IMR-90 (cell line): ENCODE measurements at regions not wholly inside any gene's neighbourhood (a gene's known extent, or its start where the extent isn't known, plus 50 kb on each side); places are given as distances from the start of the nearest gene placed in this dataset.
A peak's percentile ranks its signal among the peaks of the same experiment; 100 is the strongest.

Source experiments
- ATAC-seq: fragments of 200-7000 bp; cut with Tn5 transposase; 2 replicates; pipeline ENCODE4 v1.9.1; 2020; ENCODE audit warnings: low read depth, mild to moderate bottlenecking, moderate library complexity
- BruUV-seq: library from RNA; stranded (reverse); fragments of 400-500 nt; replicated peaks from 2 replicates; lab custom pipeline; 2021; lab: Mats Ljungman, UMichigan
- CTCF ChIA-PET: fragments of 300-600 bp; formaldehyde crosslinking; extraction: SDS; loops from one replicate; lab custom pipeline; 2021; ENCODE audit warnings: antibody characterized with exemption; lab: Yijun Ruan, JAX
- POLR2A ChIA-PET: fragments of 300-600 bp; sonication (Branson Sonifier 250); formaldehyde crosslinking; loops from one replicate; lab custom pipeline; 2022; ENCODE audit warnings: antibody characterized with exemption; ENCODE audit not compliant: unreplicated experiment; lab: Charles Lee
- DNase-seq: peaks from one replicate; pipeline ENCODE4 v3.0.0; 2013
- H2AFZ ChIP-seq: replicated peaks from 2 replicates; pipeline ENCODE3; 2013; ENCODE audit warnings: low read length, mild to moderate bottlenecking; ENCODE audit not compliant: poor library complexity
- H2AK5ac ChIP-seq: 2 replicates; pipeline ENCODE4 v1.6.1; 2013; ENCODE audit warnings: low read depth, low read length, inconsistent platforms
- H2AK9ac ChIP-seq: replicated peaks from 2 replicates; pipeline ENCODE3; 2013; ENCODE audit warnings: mild to moderate bottlenecking, low read depth, low read length, moderate library complexity; ENCODE audit not compliant: poor library complexity
- H2BK120ac ChIP-seq: 2 replicates; pipeline ENCODE4 v1.6.1; 2013; ENCODE audit warnings: low read depth, low read length, inconsistent platforms
- H2BK15ac ChIP-seq: 3 replicates; pipeline ENCODE4 v1.6.1; 2013; ENCODE audit warnings: low read depth, low read length, inconsistent platforms
- H2BK20ac ChIP-seq: 2 replicates; pipeline ENCODE4 v1.6.1; 2013; ENCODE audit warnings: low read depth, mild to moderate bottlenecking, inconsistent platforms, low read length, moderate library complexity
- H2BK5ac ChIP-seq: 2 replicates; pipeline ENCODE4 v1.6.1; 2013; ENCODE audit warnings: mild to moderate bottlenecking, low read depth, low read length, inconsistent platforms; ENCODE audit not compliant: poor library complexity, severe bottlenecking
- H3K14ac ChIP-seq: replicated peaks from 2 replicates; pipeline ENCODE4 v1.6.1; 2013; ENCODE audit warnings: low read depth, low read length, inconsistent platforms
- H3K18ac ChIP-seq: 2 replicates; pipeline ENCODE4 v1.6.1; 2013; ENCODE audit warnings: low read depth, low read length, control low read depth
- H3K23ac ChIP-seq: 2 replicates; pipeline ENCODE4 v1.6.1; 2013; ENCODE audit warnings: low read depth, low read length, inconsistent platforms
- H3K27ac ChIP-seq: 2 replicates; pipeline ENCODE4 v1.5.1; 2013; ENCODE audit warnings: mild to moderate bottlenecking, control low read depth, low read length; ENCODE audit not compliant: insufficient read depth
- H3K27me3 ChIP-seq: 2 replicates; pipeline ENCODE4 v1.6.1; 2013; ENCODE audit warnings: low read length; ENCODE audit not compliant: control insufficient read depth, insufficient read depth
- H3K36me3 ChIP-seq: 2 replicates; pipeline ENCODE4 v1.6.1; 2013; ENCODE audit warnings: low read length, mixed read lengths; ENCODE audit not compliant: control insufficient read depth, insufficient read depth
- H3K4ac ChIP-seq: 2 replicates; pipeline ENCODE4 v1.6.1; 2013; ENCODE audit warnings: low read depth, low read length, inconsistent platforms
- H3K4me1 ChIP-seq: 2 replicates; pipeline ENCODE4 v1.6.1; 2013; ENCODE audit warnings: low read length, mixed read lengths; ENCODE audit not compliant: control insufficient read depth, insufficient read depth
- H3K4me2 ChIP-seq: 2 replicates; pipeline ENCODE4 v1.6.1; 2013; ENCODE audit warnings: low read depth, mild to moderate bottlenecking, control low read depth, low read length, moderate library complexity
- H3K4me3 ChIP-seq: 2 replicates; pipeline ENCODE4 v1.5.1; 2013; ENCODE audit warnings: low read depth, mild to moderate bottlenecking, control low read depth, low read length, moderate library complexity; ENCODE audit not compliant: insufficient read depth
- H3K56ac ChIP-seq: 2 replicates; pipeline ENCODE4 v1.6.1; 2013; ENCODE audit warnings: low read length, inconsistent platforms; ENCODE audit not compliant: insufficient read depth; ENCODE audit errors: extremely low read depth
- H3K79me1 ChIP-seq, 2 experiments: 2 replicates each; pipeline ENCODE4 v1.6.1; 2013; ENCODE audit warnings: low read length in 2 of 2, inconsistent platforms in 1 of 2, low read depth in 1 of 2
- H3K9ac ChIP-seq: 2 replicates; pipeline ENCODE4 v1.6.1; 2013; ENCODE audit warnings: low read depth, low read length, control low read depth
- H3K9me1 ChIP-seq: 2 replicates; pipeline ENCODE4 v1.6.1; 2013; ENCODE audit warnings: low read length, inconsistent platforms; ENCODE audit not compliant: insufficient read depth
- H3K9me3 ChIP-seq: 2 replicates; pipeline ENCODE4 v1.6.1; 2013; ENCODE audit warnings: low read length; ENCODE audit not compliant: control insufficient read depth, insufficient read depth
- H4K20me1 ChIP-seq: 2 replicates; pipeline ENCODE4 v1.6.1; 2013; ENCODE audit warnings: low read length, inconsistent platforms; ENCODE audit not compliant: insufficient read depth
- H4K5ac ChIP-seq: 2 replicates; pipeline ENCODE4 v1.6.1; 2013; ENCODE audit warnings: mild to moderate bottlenecking, low read depth, low read length, control low read depth
- H4K8ac ChIP-seq, 2 experiments: 2 replicates each; pipeline ENCODE4 v1.6.1; 2013; ENCODE audit warnings: low read depth in 2 of 2, low read length in 2 of 2, control low read depth in 1 of 2, inconsistent platforms in 1 of 2
- H4K91ac ChIP-seq: 2 replicates; pipeline ENCODE4 v1.6.1; 2013; ENCODE audit warnings: low read depth, low read length, inconsistent platforms; ENCODE audit not compliant: insufficient read depth
- MAFK ChIP-seq: IDR thresholded peaks from 2 replicates; pipeline ENCODE4 v1.6.1; 2012; ENCODE audit warnings: low read depth, low read length, improper control_type of control experiment
- WGBS, 2 experiments: methylation state at CpG; one replicate each; pipeline versions ENCODE4 v1.1.5 to v1.1.7; 2013; ENCODE audit warnings: missing lambda C conversion rate in 2 of 2; ENCODE audit not compliant: insufficient read length in 1 of 2; ENCODE audit errors: extremely low coverage in 2 of 2; 5-methylcytosine and 5-hydroxymethylcytosine counted together
- dilution Hi-C: fragments of 300-500 bp; cut with HindIII; formaldehyde crosslinking; loops from one replicate; pipeline ENCODE4 v1.14.3; 2018; ENCODE audit warnings: low sequenced_read_pairs; ENCODE audit not compliant: unreplicated experiment
- in situ Hi-C: fragments of 300-500 bp; cut with MboI; formaldehyde crosslinking; loops from 3 replicates; pipeline ENCODE4 v1.14.3; 2019; ENCODE audit warnings: low sequenced_read_pairs, inconsistent platforms, mixed read lengths
- intact Hi-C: fragments of 100-400 bp; cut with micrococcal nuclease; formaldehyde crosslinking; loops from 2 replicates; pipeline ENCODE4 v1.10.0; 2022
- TF ChIP-seq, protein P1 (sequence below): fragments of 150-350 bp; IDR thresholded peaks from 2 replicates; pipeline ENCODE4 v1.6.1; 2017; ENCODE audit warnings: mild to moderate bottlenecking, antibody characterized with exemption, low read length, low read depth
- TF ChIP-seq, protein P2 (sequence below): fragments of 150-350 bp; IDR thresholded peaks from 2 replicates; pipeline ENCODE4 v1.6.1; 2016; ENCODE audit warnings: low read depth, mild to moderate bottlenecking, low read length, moderate library complexity, borderline replicate concordance

DNA sequence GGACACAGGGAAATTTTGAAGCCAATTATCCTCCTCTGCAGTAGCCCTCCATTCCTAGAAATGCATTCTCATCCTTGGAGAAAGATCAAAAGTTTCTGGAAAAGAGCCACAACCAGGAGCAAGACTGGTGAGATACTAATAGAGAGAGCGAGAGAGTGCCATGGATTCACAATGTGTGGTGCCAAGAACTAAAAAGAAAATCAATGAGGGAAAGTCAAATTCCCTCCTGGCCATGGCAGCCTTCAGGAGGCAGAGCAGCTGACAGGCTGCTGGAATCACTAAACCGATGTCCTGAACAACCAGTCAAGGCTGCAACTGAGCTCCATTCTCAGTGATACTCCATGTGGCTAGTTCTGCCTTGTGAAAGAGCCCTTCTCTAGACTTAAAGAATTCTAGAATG lies 561.0 kb downstream of the SOX6 start:
- Histone ChIP-seq H3K4me2 (no peak overlapping the region), H2BK15ac (no peak overlapping the region), H2AK9ac (no peak overlapping the region), H3K4ac (no peak overlapping the region), H3K18ac (no peak overlapping the region), H3K27me3 (no peaks in the 10 kb centered on the region), H3K4me3 (no peak overlapping the region), H2AK5ac (peak overlapping the region; percentile 45; the same call in 1 of the 2 replicates), H4K5ac (no peak overlapping the region), H2AFZ (no peak overlapping the region), H3K4me1 (peaks cover 8% of the 10 kb centered on the region), H3K56ac (no peak overlapping the region), H4K91ac (no peak overlapping the region), H3K9ac (no peak overlapping the region), H3K9me3 (0 out of 2 replicates have a peak, but pooled peaks cover 5% of the 10 kb centered on the region), H4K8ac (no peak overlapping the region), H2BK120ac (0 out of 2 replicates have a peak overlapping the region, but pooled peaks have one; percentile 14), H2BK20ac (peak overlapping the region; percentile 8; the same call in 1 of the 2 replicates), H3K27ac (no peak overlapping the region), H3K79me1 (no peaks in the 10 kb centered on the region), H3K14ac (no peak overlapping the region; the same call in 1 of the 2 replicates), H3K23ac (no peak overlapping the region), H3K36me3 (no peaks in the 10 kb centered on the region), H3K9me1 (peaks cover 9% of the 10 kb centered on the region), H2BK5ac (no peak overlapping the region), H4K20me1 (0 out of 2 replicates have a peak, but pooled peaks cover 5% of the 10 kb centered on the region)
- POLR2A ChIA-PET: no interaction called here
- in situ Hi-C loops (no loop called here), dilution Hi-C loops (no loop called here), intact Hi-C loops (no loop called here)
- CTCF ChIA-PET: no interaction called here
- TF ChIP-seq MAFK: no peak
- TF ChIP-seq, protein P1, sequence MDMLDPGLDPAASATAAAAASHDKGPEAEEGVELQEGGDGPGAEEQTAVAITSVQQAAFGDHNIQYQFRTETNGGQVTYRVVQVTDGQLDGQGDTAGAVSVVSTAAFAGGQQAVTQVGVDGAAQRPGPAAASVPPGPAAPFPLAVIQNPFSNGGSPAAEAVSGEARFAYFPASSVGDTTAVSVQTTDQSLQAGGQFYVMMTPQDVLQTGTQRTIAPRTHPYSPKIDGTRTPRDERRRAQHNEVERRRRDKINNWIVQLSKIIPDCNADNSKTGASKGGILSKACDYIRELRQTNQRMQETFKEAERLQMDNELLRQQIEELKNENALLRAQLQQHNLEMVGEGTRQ: no peak
- TF ChIP-seq, protein P2, sequence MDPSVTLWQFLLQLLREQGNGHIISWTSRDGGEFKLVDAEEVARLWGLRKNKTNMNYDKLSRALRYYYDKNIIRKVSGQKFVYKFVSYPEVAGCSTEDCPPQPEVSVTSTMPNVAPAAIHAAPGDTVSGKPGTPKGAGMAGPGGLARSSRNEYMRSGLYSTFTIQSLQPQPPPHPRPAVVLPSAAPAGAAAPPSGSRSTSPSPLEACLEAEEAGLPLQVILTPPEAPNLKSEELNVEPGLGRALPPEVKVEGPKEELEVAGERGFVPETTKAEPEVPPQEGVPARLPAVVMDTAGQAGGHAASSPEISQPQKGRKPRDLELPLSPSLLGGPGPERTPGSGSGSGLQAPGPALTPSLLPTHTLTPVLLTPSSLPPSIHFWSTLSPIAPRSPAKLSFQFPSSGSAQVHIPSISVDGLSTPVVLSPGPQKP: no peak
- ATAC-seq (no peak), DNase-seq (no peak)
- 100% methylated on average over 1 of the region's 2 CpGs; no CpG with 5 or more reads in 1 of the 2 experiments for WGBS, 2 experiments
- no TSS peak for BruUV-seq
